Liver (tissue), 8 donors: ENCODE measurements at regions not wholly inside any gene's neighbourhood (a gene's known extent, or its start where the extent isn't known, plus 50 kb on each side); places are given as distances from the start of the nearest gene placed in this dataset.

Experiments
- DNase-seq: peaks from one replicate; pipeline ENCODE4 v3.0.0-alpha.2; 2017; ENCODE audit warnings: low spot score
- H3K27ac ChIP-seq, 2 donors: one replicate each; pipeline ENCODE4 v1.7.0; 2013; ENCODE audit warnings: inconsistent platforms in 2 of 2, low read length in 2 of 2, control low read depth in 1 of 2, low read depth in 1 of 2, mild to moderate bottlenecking in 1 of 2
- H3K27me3 ChIP-seq, 4 donors: one replicate each; pipeline versions ENCODE4 v1.6.1 to v1.7.0; 2013; ENCODE audit warnings: low read length in 3 of 4, inconsistent platforms in 1 of 4, mild to moderate bottlenecking in 1 of 4, moderate library complexity in 1 of 4; ENCODE audit not compliant: control insufficient read depth in 4 of 4, insufficient read depth in 4 of 4
- H3K36me3 ChIP-seq, 4 donors: one replicate each; pipeline versions ENCODE4 v1.6.1 to v1.7.0; 2013; ENCODE audit warnings: low read length in 3 of 4, mild to moderate bottlenecking in 3 of 4, low read depth in 1 of 4, moderate library complexity in 1 of 4; ENCODE audit not compliant: control insufficient read depth in 4 of 4, insufficient read depth in 3 of 4
- H3K4me1 ChIP-seq, 4 donors: one replicate each; pipeline versions ENCODE4 v1.6.1 to v1.7.0; 2013; ENCODE audit warnings: low read length in 3 of 4, mild to moderate bottlenecking in 3 of 4, moderate library complexity in 1 of 4; ENCODE audit not compliant: control insufficient read depth in 4 of 4, insufficient read depth in 4 of 4
- H3K4me3 ChIP-seq, 3 donors: one replicate each; pipeline versions ENCODE4 v1.6.1 to v1.7.0; 2013; ENCODE audit warnings: low read length in 3 of 3, control low read depth in 1 of 3, low read depth in 1 of 3, mild to moderate bottlenecking in 1 of 3
- H3K9ac ChIP-seq, 2 donors: one replicate each; pipeline ENCODE4 v1.7.0; 2013; ENCODE audit warnings: low read length in 2 of 2, mild to moderate bottlenecking in 2 of 2, moderate library complexity in 2 of 2, control low read depth in 1 of 2, low read depth in 1 of 2
- H3K9me3 ChIP-seq, 4 donors: one replicate each; pipeline versions ENCODE4 v1.6.1 to v1.7.0; 2013; ENCODE audit warnings: low read length in 3 of 4; ENCODE audit not compliant: control insufficient read depth in 4 of 4
- ATF3 ChIP-seq: IDR thresholded peaks from 2 replicates; pipeline ENCODE4 v1.6.1; 2016; ENCODE audit warnings: antibody characterized with exemption
- EGR1 ChIP-seq, 2 donors: IDR thresholded peaks; 2 replicates each; pipeline ENCODE4 v1.6.1; 2016 to 2018; ENCODE audit warnings: antibody characterized with exemption in 2 of 2, low read depth in 2 of 2
- FOXA1 ChIP-seq: IDR thresholded peaks from 2 replicates; pipeline ENCODE4 v1.6.1; 2016; ENCODE audit warnings: antibody characterized with exemption
- FOXA2 ChIP-seq: IDR thresholded peaks from 2 replicates; pipeline ENCODE4 v1.6.1; 2016; ENCODE audit warnings: antibody characterized with exemption
- GABPA ChIP-seq, 2 donors: IDR thresholded peaks in 1 of 2; conservative IDR thresholded peaks in 1 of 2; 2 replicates each; pipeline ENCODE4 v1.6.1; 2016; ENCODE audit warnings: antibody characterized with exemption in 2 of 2, mild to moderate bottlenecking in 1 of 2, moderate library complexity in 1 of 2
- HNF4A ChIP-seq, 2 donors: conservative IDR thresholded peaks; 2 replicates each; pipeline ENCODE4 v1.6.1; 2016; ENCODE audit warnings: antibody characterized with exemption in 2 of 2, mild to moderate bottlenecking in 2 of 2
- HNF4G ChIP-seq: IDR thresholded peaks from 2 replicates; pipeline ENCODE4 v1.6.1; 2016; ENCODE audit warnings: antibody characterized with exemption
- JUND ChIP-seq, 2 donors: IDR thresholded peaks; 2 replicates each; pipeline ENCODE4 v1.6.1; 2016; ENCODE audit warnings: antibody characterized with exemption in 2 of 2
- NR2F2 ChIP-seq: IDR thresholded peaks from 2 replicates; pipeline ENCODE4 v1.6.1; 2016; ENCODE audit warnings: antibody characterized with exemption
- RAD21 ChIP-seq, 2 donors: IDR thresholded peaks; 2 replicates each; pipeline ENCODE4 v1.6.1; 2016; ENCODE audit warnings: antibody characterized with exemption in 2 of 2, mild to moderate bottlenecking in 2 of 2
- REST ChIP-seq: IDR thresholded peaks from 2 replicates; pipeline ENCODE4 v1.6.1; 2016; ENCODE audit warnings: antibody characterized with exemption, mild to moderate bottlenecking
- RXRA ChIP-seq, 2 donors: IDR thresholded peaks; 2 replicates each; pipeline ENCODE4 v1.6.1; 2017 to 2018; ENCODE audit warnings: antibody characterized with exemption in 2 of 2, mild to moderate bottlenecking in 1 of 2
- SP1 ChIP-seq: IDR thresholded peaks from 2 replicates; pipeline ENCODE4 v1.6.1; 2018; ENCODE audit warnings: antibody characterized with exemption, mild to moderate bottlenecking
- TAF1 ChIP-seq: conservative IDR thresholded peaks from 2 replicates; pipeline ENCODE4 v1.6.1; 2016; ENCODE audit warnings: antibody characterized with exemption, mild to moderate bottlenecking
- YY1 ChIP-seq: IDR thresholded peaks from 2 replicates; pipeline ENCODE4 v1.6.1; 2016; ENCODE audit warnings: antibody characterized with exemption, mild to moderate bottlenecking
- ZBTB33 ChIP-seq: IDR thresholded peaks from 2 replicates; pipeline ENCODE4 v1.6.1; 2016; ENCODE audit warnings: antibody characterized with exemption
- WGBS: extraction: QIAGEN DNeasy Blood & Tissue Kit; methylation state at CpG from one replicate; pipeline ENCODE4 v1.1.7; 2013; 5-methylcytosine and 5-hydroxymethylcytosine counted together
- TF ChIP-seq, protein P1 (sequence below): fragments of 150-350 bp; IDR thresholded peaks from 2 replicates; pipeline ENCODE4 v1.5.1; 2017; ENCODE audit warnings: improper control_type of control experiment, low read depth, low read length; ENCODE audit not compliant: missing input control
- donor health status: healthy.
- donor health status: healthy.
- donor health status: healthy.
- donor health status: healthy.
- donor health status: healthy.

DNA sequence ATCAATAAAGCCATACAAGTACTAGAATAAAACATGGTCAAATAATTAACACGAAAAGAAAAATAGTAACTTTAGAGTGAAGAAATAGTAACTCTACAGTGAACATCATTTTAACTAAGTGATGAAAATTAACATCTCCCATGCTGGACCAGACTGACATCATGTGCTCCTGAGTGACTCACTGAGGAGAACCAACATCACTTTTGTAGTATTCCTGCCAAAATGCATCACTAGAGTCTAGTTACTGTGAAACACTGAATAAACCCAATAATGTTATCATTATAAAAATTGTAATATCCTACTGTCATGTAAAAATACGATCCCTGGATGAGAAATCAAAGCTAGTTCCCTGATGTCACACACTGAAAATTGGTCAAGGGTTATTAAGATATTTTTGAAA is 361.3 kb downstream of the CD109 start:
- WGBS, result 85% methylated on average over 2 of the region's 2 CpGs
- Histone ChIP-seq H3K9me3 (no peaks in the 10 kb centered on the region), H3K36me3 (no peaks in the 10 kb centered on the region), H3K27me3 (peaks cover 0 to 2% (median 0%) of the 10 kb centered on the region in 4 donors), H3K9ac (no peak overlapping the region), H3K27ac (no peak overlapping the region), H3K4me1 (no peaks in the 10 kb centered on the region), H3K4me3 (no peak overlapping the region)
- DNase-seq, result no peak
- no peak for TF ChIP-seq NR2F2
- TF ChIP-seq EGR1 (IDR thresholded peaks at IDR 0.05; ENCODE audit: low read depth in 2 of 2), result no peak
- no peak for TF ChIP-seq GABPA (IDR thresholded peaks at IDR 0.05 in 1 of 2, conservative IDR thresholded peaks at IDR 0.05 in 1 of 2)
- TF ChIP-seq HNF4A (conservative IDR thresholded peaks at IDR 0.05), result no peak
- TF ChIP-seq ATF3, result no peak
- no peak for TF ChIP-seq FOXA1
- no peak for TF ChIP-seq YY1
- no peak for TF ChIP-seq HNF4G

DNA sequence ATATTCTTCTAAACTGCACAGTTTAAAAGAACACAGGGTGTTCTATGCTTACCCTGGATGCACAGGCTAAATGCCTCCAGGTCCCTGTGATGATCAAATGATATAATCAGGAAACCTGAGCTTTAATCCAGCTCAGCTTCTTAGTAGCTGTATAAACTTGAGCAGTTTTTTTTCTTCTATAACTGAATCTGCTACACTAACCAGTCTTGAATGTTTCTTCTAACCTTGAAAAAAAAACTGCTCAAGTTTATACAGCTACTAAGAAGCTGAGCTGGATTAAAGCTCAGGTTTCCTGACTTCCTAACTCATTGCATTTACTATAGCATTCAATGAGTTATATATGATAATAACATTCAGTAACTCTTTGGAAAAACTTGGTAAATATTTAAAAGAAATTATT is 358.2 kb downstream of the CD109 start:
- Histone ChIP-seq H3K27ac (no peak overlapping the region), H3K4me1 (no peaks in the 10 kb centered on the region), H3K9me3 (no peaks in the 10 kb centered on the region), H3K4me3 (no peak overlapping the region), H3K9ac (no peak overlapping the region), H3K36me3 (no peaks in the 10 kb centered on the region), H3K27me3 (peaks cover 0 to 2% (median 0%) of the 10 kb centered on the region in 4 donors)
- TF ChIP-seq HNF4G (no peak), GABPA (IDR thresholded peaks at IDR 0.05 in 1 of 2, conservative IDR thresholded peaks at IDR 0.05 in 1 of 2) (no peak), ZBTB33 (no peak), SP1 (no peak), EGR1 (IDR thresholded peaks at IDR 0.05; ENCODE audit: low read depth in 2 of 2) (no peak), RXRA (IDR thresholded peaks at IDR 0.05) (no peak), RAD21 (IDR thresholded peaks at IDR 0.05) (no peak), ATF3 (no peak), YY1 (no peak), REST (no peak), TAF1 (no peak), JUND (IDR thresholded peaks at IDR 0.05) (no peak), HNF4A (conservative IDR thresholded peaks at IDR 0.05) (no peak), FOXA2 (no peak), FOXA1 (no peak)
- TF ChIP-seq, protein P1, sequence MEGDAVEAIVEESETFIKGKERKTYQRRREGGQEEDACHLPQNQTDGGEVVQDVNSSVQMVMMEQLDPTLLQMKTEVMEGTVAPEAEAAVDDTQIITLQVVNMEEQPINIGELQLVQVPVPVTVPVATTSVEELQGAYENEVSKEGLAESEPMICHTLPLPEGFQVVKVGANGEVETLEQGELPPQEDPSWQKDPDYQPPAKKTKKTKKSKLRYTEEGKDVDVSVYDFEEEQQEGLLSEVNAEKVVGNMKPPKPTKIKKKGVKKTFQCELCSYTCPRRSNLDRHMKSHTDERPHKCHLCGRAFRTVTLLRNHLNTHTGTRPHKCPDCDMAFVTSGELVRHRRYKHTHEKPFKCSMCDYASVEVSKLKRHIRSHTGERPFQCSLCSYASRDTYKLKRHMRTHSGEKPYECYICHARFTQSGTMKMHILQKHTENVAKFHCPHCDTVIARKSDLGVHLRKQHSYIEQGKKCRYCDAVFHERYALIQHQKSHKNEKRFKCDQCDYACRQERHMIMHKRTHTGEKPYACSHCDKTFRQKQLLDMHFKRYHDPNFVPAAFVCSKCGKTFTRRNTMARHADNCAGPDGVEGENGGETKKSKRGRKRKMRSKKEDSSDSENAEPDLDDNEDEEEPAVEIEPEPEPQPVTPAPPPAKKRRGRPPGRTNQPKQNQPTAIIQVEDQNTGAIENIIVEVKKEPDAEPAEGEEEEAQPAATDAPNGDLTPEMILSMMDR, result no peak
- DNase-seq, result no peak
